Coronary artery (tissue), 2 donors: ENCODE measurements at regions not wholly inside any gene's neighbourhood (a gene's known extent, or its start where the extent isn't known, plus 50 kb on each side); places are given as distances from the start of the nearest gene placed in this dataset.

Experiments used
- DNase-seq: peaks from one replicate; pipeline ENCODE4 v3.0.0-alpha.2; 2017; ENCODE audit warnings: low spot score
- H3K27ac ChIP-seq, 2 donors: fragments of 200-600 bp; sonication (generic); one replicate each; pipeline ENCODE4 v1.5.1; 2016 to 2019
- H3K4me3 ChIP-seq: fragments of 200-600 bp; sonication (generic); 2 replicates; pipeline ENCODE4 v1.5.1; 2016; ENCODE audit warnings: mild to moderate bottlenecking, moderate library complexity
- TF ChIP-seq, protein P1 (sequence below): fragments of 200-600 bp; sonication (generic); IDR thresholded peaks from one replicate; pipeline ENCODE4 v1.5.1; 2019; ENCODE audit warnings: antibody characterized with exemption

DNA sequence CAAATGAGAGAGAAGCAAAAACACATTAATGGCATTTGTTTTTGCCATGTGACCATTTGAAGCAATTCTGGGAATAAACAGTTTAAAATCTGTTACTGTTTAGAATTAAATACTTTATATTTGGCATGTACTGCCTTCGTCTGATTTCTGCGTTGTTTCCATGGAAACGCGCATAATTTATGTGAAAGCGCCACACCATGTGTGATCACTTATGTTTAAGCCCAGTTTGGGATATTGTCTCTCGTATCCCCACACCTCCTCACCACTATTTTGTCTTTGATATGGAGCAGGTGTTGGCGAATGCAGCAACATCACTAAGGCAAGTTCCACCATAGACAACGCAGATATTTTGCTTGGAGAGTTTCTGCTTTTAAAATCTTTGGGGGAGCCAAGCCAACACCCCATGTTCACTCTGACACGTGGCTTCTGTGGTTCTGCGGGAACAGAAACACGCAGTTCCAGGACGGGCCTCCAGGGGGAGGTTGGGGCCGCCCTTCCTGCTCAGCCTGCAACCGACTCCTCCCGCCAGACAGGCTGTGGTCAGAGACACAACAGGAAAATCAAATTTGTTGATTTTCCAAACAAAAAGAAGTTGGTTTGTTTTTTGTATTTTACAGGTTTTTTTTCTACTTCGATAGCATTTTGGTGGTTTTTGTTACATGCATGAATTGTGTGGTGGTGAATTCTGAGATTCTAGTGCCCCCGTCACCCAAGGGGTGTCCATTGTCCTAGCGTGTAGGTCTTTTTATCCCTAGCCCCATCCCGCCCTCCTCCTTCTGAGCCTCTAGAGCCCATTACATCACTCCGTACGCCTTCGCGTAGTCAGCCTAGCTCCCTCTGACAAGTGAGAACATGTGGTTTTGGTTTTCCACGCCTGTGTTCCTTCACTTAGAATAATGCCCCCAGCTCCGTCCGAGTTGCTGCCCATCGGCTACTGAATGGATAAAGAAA, 101.9 kb upstream of the SFSWAP start:
- Histone ChIP-seq H3K27ac (no peak overlapping the region), H3K4me3 (no peak overlapping the region)
- DNase-seq = no peak
- TF ChIP-seq, protein P1, sequence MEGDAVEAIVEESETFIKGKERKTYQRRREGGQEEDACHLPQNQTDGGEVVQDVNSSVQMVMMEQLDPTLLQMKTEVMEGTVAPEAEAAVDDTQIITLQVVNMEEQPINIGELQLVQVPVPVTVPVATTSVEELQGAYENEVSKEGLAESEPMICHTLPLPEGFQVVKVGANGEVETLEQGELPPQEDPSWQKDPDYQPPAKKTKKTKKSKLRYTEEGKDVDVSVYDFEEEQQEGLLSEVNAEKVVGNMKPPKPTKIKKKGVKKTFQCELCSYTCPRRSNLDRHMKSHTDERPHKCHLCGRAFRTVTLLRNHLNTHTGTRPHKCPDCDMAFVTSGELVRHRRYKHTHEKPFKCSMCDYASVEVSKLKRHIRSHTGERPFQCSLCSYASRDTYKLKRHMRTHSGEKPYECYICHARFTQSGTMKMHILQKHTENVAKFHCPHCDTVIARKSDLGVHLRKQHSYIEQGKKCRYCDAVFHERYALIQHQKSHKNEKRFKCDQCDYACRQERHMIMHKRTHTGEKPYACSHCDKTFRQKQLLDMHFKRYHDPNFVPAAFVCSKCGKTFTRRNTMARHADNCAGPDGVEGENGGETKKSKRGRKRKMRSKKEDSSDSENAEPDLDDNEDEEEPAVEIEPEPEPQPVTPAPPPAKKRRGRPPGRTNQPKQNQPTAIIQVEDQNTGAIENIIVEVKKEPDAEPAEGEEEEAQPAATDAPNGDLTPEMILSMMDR = peak; percentile 64

DNA sequence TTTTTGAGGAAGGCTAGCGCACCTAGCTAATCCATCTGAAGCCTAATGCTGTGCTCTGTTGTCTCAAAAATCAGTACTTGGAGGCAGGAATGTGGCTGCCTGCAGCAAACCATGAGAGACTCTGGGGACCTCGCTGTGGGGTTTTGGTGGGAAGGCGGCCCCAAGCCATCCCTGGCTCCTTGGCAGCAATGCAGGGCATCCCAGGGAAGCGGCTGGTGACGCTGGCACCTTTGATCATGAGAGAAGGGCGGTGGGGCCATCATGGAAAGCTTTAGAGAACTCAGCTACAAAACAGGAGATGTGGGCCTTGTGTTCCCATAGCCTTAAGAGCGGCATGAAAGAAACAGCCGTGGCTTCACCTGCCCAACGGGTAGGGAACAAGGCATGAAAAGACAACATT, 101.1 kb upstream of the SFSWAP start:
- no peak overlapping the region for H3K27ac ChIP-seq
- H3K4me3 ChIP-seq = no peak overlapping the region
- DNase-seq = no peak
- TF ChIP-seq, protein P1 = no peak

DNA sequence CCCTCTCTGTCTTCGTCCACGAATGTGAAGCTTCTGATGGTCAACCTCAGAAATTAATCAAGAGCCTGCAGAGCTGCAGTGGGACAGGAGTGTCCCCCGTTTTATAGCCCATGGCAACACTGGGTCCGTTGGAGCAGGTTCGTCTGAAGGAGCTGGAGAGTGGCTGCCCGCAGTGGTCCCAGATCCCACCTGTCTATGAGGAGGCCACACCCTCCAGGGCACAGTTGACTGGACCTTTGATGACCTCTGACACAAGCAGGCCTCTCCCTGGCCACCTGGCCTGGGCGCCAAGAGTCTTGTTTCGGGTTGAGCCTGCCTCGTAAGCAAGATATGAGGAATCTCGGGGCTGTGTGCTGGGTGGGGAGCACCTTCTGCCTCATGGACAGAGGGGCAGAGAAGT, 100.7 kb upstream of the SFSWAP start:
- Histone ChIP-seq H3K27ac (no peak overlapping the region), H3K4me3 (no peak overlapping the region)
- TF ChIP-seq, protein P1 = no peak
- no peak for DNase-seq

DNA sequence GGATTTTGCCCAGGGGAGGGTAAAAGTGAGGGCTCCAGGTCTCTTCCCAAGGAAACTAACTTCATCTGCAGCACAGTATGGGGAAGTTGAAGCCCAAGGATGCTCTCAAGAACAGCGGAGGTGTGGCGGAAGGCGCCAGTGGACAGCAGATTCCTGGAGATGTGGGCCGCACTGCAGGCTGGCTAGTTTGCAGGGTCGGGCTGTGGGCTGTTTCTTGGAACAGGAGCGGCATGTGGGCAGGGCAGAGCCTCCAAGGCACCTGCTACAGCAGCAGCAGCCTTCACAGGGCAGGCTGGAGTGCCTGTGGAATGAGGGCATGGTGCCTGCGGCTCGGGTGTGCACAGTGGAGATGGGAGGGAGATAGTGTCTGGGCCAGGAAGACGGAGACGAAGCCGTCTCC, 100.0 kb upstream of the SFSWAP start:
- Histone ChIP-seq H3K4me3 (no peak overlapping the region), H3K27ac (no peak overlapping the region)
- TF ChIP-seq, protein P1 = no peak
- no peak for DNase-seq

DNA sequence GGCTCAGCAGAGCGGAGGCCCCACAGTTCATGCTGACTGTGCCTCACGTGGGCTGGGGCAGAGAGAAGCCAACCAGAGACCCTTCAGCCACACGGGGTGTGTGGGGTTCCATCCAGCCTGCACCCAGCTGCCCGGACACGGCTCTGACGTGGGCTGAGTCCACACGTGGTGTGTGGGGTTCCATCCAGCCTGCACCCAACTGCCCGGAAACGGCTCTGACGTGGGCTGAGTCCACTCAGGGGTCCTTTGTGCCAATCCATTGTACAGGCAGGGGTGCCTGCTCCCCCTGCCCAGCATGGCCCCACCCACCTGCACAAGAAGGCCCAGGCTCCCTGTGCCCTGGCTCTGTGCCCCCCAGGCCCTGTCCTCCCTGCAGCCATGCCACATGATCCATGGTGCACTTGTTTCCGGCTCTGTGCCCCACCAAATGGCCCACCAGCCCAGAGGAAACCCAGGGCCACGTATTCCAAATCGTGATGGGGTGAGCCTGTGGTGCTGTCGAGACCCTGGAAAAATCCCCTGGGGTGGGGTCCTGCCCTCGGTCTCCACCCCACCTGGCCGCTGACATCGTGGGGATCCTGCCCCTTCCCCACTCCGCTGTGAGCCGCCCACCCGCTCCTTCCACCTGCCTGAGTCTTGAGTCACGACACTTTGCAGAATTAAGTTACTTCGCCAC, 99.3 kb upstream of the SFSWAP start:
- TF ChIP-seq, protein P1 = no peak
- Histone ChIP-seq H3K27ac (no peak overlapping the region), H3K4me3 (no peak overlapping the region)
- no peak for DNase-seq

DNA sequence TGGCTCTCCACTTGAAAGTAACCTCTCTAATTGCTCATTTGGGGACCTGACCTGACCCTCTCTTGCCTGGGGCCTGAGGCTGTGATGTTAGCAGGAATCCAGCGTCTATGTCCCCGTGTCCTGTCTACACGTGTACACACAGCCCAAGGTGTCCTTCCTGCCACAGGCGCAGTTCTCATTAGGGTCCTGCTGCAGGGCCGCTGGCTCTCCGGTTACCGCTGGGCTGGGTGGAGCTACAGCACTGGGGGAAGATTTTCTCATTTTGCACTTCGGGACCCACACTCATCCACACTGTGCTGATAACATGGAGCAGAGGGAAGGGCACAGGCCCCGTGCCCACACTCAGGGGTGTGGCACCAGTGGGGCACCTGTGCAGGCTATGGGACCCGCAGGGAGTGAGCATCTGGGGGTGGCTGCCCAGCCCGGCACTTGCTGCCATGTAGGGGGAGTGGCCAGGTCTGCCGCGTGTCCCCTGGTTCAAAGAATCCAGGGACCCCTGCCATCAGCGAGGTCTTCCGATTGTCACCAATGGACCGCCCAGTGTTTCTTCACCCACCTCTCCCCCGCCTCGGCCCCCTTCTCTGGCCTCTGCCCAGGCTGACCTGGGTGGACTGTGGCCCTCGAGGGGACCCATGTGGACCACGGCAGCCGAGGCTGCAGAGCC, 98.7 kb upstream of the SFSWAP start:
- Histone ChIP-seq H3K27ac (no peak overlapping the region), H3K4me3 (no peak overlapping the region)
- TF ChIP-seq, protein P1 = no peak
- no peak for DNase-seq
